ENCODE measurements at regions not wholly inside any gene's neighbourhood (a gene's known extent, or its start where the extent isn't known, plus 50 kb on each side); places are given as distances from the start of the nearest gene placed in this dataset.

DNA sequence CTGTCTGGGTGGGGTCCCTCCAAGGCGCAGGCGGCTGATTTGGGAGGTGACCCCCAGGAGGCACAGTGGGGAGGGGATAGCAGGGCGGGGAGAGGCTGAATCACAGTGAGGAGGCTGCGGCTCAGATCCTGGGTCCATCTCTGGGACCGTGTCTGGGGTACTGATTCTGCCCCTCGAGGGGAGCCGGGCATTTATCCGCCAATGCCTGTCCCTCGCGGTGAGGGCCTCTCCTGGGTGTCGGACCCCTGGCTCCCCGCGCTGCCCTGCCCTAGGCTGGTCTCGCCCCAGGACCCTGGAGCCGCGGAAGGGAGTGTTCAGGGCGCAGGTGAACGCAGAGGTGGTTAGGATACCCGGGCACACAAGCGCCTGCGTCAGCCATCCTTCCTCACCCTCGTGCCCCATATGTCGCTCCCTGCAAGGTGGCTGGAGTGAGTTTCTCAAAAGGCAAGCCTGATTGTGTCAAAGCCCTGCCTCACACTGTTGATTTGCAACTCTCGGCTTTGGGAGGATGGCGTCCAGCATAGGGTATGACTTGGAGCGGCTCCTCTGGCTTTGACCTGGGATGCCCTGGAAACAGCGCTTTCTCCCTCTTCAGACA is 530.9 kb downstream of the PTPRU start:
- DNase-seq (ENCODE audit: low read depth), result no peak
- TF ChIP-seq, protein P1, sequence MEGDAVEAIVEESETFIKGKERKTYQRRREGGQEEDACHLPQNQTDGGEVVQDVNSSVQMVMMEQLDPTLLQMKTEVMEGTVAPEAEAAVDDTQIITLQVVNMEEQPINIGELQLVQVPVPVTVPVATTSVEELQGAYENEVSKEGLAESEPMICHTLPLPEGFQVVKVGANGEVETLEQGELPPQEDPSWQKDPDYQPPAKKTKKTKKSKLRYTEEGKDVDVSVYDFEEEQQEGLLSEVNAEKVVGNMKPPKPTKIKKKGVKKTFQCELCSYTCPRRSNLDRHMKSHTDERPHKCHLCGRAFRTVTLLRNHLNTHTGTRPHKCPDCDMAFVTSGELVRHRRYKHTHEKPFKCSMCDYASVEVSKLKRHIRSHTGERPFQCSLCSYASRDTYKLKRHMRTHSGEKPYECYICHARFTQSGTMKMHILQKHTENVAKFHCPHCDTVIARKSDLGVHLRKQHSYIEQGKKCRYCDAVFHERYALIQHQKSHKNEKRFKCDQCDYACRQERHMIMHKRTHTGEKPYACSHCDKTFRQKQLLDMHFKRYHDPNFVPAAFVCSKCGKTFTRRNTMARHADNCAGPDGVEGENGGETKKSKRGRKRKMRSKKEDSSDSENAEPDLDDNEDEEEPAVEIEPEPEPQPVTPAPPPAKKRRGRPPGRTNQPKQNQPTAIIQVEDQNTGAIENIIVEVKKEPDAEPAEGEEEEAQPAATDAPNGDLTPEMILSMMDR (conservative IDR thresholded peaks at IDR 0.05; ENCODE audit: low read depth, low read length), result no peak

DNA sequence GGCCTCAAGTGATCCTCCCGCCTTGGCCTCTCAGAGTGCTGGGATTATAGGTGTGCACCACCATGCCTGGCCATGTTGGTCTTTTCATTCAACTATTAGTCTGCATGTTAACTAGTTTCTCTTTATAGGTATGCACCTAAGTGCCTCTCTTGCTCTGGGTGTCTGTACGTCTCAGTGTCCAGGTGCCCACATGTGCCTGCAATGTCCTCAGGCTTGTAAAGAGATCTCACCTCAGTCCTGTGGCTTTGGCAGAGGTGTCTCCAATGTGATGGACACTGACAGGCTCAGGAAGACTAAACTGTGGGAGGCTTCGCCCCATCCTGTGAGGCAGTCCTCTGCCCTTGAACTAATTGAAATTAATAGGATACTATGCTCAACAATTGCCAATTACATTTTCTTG is 526.3 kb downstream of the PTPRU start:
- H3K4me3 ChIP-seq (ENCODE audit: low read depth, low read length), result no peak overlapping the region
- TF ChIP-seq, protein P1 (conservative IDR thresholded peaks at IDR 0.05; ENCODE audit: low read depth, low read length), result no peak
- DNase-seq (ENCODE audit: low read depth), result no peak

More for the DNA sequence above, 530.9 kb downstream of the PTPRU start:
- no peak overlapping the region for H3K4me3 ChIP-seq (ENCODE audit: low read depth, low read length)

DNA sequence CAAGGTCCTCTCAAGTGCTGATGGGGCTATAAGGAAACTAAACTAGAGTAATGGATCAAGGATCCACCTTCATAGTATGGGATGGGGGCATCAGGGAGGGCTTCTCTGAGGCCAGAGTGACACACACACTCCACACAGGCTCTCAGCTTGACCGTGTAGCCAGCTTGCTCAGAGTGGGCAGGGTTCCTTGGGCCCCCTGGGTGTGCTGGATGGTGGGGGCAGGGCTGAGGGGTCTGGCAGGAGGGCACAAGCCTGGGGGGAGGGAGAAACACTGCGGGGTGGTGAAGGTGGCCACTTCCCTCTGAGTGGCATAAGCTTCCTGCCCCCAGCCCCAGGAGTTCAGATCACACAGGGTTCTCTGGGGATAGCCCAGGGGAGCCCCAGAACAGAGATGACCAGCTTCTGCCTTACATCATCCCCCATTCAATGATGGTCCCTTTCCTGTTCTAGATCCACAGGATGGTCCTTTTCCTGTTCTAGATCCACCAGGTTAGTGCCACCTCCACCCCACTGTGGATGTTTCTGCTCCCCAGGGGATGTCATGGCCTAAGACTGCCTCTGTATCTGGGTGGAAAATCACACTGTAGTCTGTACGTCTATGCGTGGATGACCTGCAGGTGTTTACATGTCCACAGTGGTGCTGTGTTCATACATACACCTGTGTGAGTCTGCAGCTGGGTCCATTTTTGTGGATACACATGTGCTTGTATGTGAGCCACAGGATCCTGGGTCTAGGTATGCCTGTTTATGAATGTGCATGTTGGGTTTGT is 525.0 kb downstream of the PTPRU start:
- DNase-seq (ENCODE audit: low read depth), result no peak
- TF ChIP-seq, protein P1 (conservative IDR thresholded peaks at IDR 0.05; ENCODE audit: low read depth, low read length), result no peak
- H3K4me3 ChIP-seq (ENCODE audit: low read depth, low read length), result no peak overlapping the region

DNA sequence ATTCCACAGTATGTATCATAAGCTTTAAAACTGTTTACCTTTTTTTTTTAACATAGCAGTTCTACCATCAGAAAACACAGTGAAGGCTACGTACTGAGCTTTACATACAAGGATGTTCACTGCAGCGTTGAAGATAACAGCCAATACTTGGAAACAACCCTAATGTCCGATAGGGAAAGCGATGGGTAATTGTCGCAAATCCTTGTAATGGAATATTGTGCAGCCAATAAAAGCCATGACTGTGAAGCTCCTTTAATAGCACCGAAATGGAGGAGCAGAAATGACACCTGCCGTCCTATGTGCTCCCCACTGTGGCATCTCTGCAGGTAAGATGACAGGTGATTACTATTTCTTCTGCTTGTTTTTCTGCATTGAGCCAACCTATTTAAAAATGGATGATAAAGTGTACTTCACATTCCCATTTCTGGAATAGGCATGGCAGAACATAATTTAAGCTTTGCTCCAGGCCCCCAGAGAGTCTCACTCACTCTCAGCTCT is 523.8 kb downstream of the PTPRU start:
- TF ChIP-seq, protein P1 (conservative IDR thresholded peaks at IDR 0.05; ENCODE audit: low read depth, low read length), result no peak
- DNase-seq (ENCODE audit: low read depth), result no peak
- no peak overlapping the region for H3K4me3 ChIP-seq (ENCODE audit: low read depth, low read length)

DNA sequence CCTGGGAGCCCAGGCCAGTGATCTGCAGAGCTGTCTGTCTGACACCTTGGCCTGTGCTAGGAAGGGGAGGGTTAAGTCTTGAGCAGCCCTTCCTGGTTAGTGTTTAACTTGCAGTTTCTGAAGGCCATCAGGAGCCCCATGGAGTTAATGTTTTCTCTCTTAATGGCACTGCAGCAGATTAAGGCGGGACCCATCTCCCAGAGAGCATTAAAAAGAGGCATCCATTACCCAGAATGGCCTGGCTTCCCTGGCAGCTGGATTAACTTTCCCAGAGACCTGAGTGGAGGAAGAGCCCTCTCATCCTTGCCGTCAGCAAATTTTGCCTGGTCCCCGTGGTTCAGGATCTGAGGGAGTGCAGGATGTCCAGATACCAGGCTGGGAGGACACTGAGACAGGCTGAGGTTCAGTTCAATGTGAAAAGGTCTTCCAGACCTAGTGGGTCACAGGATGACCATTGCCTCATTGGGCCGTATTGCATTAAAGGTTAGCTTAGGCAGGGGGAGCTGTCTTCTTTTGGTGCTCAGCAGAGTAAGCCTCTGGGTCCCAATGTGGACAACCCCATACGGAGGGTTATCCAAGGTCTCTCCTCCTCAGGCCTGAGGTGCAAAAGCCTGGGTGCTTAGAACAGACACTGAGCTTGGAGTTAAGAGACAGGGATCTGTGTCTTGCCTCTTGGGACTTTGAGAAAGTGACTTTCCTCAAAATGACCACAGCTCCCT is 522.6 kb downstream of the PTPRU start:
- TF ChIP-seq, protein P1 (conservative IDR thresholded peaks at IDR 0.05; ENCODE audit: low read depth, low read length), result no peak
- DNase-seq (ENCODE audit: low read depth), result no peak
- no peak overlapping the region for H3K4me3 ChIP-seq (ENCODE audit: low read depth, low read length)

DNA sequence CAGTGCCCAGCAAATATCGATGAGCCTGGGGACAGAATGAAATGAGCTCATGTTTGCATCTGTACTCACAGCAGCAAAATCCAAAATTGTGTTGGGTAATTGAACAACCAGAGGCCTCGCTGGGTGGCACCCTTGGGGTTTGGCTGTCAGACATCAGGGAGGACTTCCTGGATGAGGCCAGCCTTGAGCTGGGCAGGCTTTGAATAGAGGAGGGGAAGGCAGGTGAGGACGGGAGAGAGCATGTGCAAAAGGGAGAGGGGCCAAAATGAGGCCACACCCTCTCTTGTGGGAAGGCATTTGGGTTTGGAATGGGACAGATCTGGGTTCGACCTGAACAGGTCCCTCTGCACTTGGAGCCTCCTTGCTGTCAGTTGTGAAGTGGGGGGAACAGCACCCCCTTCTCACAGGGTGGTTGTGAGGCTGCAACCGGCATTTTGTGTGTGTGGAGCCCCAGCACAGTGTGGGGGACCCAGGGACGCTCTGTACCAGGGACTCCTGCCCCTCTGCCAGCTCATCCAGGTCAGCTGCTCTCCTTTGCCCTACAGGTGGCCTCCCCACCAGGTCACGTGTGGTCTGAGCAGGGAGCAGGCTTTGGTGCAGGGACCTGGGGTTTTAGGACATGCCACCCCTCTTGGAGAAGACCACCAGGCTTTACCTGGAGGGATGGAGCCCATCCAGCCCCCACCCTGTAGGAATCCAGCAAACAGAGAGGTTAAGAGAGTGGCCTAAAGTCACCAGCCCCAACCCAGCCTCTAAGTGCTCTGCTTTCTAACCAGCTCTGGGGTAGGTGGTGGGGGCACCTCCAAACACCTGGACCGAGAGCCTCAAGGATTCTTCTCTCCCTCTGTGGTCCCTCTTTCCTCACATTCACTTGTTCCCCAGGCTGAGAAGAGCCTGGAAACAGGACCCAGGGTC is 521.8 kb downstream of the PTPRU start:
- TF ChIP-seq, protein P1 (conservative IDR thresholded peaks at IDR 0.05; ENCODE audit: low read depth, low read length), result no peak
- DNase-seq (ENCODE audit: low read depth), result no peak
- no peak overlapping the region for H3K4me3 ChIP-seq (ENCODE audit: low read depth, low read length)

Data from choroid plexus epithelial cell (primary cell).